ENCODE measurements at regions not wholly inside any gene's neighbourhood (a gene's known extent, or its start where the extent isn't known, plus 50 kb on each side); places are given as distances from the start of the nearest gene placed in this dataset.

GRCh38 chr5:66246608-66247007 is 102.5 kb downstream of the SREK1 start:
- no peak for TF ChIP-seq EZH2phosphoT487 (IDR thresholded peaks at IDR 0.05; ENCODE audit: borderline replicate concordance)
- TF ChIP-seq, protein P1, sequence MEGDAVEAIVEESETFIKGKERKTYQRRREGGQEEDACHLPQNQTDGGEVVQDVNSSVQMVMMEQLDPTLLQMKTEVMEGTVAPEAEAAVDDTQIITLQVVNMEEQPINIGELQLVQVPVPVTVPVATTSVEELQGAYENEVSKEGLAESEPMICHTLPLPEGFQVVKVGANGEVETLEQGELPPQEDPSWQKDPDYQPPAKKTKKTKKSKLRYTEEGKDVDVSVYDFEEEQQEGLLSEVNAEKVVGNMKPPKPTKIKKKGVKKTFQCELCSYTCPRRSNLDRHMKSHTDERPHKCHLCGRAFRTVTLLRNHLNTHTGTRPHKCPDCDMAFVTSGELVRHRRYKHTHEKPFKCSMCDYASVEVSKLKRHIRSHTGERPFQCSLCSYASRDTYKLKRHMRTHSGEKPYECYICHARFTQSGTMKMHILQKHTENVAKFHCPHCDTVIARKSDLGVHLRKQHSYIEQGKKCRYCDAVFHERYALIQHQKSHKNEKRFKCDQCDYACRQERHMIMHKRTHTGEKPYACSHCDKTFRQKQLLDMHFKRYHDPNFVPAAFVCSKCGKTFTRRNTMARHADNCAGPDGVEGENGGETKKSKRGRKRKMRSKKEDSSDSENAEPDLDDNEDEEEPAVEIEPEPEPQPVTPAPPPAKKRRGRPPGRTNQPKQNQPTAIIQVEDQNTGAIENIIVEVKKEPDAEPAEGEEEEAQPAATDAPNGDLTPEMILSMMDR (conservative IDR thresholded peaks at IDR 0.05; ENCODE audit: low read length), result no peak
